ENCODE measurements at regions not wholly inside any gene's neighbourhood (a gene's known extent, or its start where the extent isn't known, plus 50 kb on each side); places are given as distances from the start of the nearest gene placed in this dataset.

GRCh38 chr21:15229390-15229789 lies 164.6 kb upstream of the NRIP1 start (continued):
- TF ChIP-seq, protein P1, sequence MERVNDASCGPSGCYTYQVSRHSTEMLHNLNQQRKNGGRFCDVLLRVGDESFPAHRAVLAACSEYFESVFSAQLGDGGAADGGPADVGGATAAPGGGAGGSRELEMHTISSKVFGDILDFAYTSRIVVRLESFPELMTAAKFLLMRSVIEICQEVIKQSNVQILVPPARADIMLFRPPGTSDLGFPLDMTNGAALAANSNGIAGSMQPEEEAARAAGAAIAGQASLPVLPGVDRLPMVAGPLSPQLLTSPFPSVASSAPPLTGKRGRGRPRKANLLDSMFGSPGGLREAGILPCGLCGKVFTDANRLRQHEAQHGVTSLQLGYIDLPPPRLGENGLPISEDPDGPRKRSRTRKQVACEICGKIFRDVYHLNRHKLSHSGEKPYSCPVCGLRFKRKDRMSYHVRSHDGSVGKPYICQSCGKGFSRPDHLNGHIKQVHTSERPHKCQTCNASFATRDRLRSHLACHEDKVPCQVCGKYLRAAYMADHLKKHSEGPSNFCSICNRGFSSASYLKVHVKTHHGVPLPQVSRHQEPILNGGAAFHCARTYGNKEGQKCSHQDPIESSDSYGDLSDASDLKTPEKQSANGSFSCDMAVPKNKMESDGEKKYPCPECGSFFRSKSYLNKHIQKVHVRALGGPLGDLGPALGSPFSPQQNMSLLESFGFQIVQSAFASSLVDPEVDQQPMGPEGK (CRISPR knock-in tag; IDR thresholded peaks at IDR 0.05; ENCODE audit: borderline replicate concordance) = no peak
- TF ChIP-seq, protein P2, sequence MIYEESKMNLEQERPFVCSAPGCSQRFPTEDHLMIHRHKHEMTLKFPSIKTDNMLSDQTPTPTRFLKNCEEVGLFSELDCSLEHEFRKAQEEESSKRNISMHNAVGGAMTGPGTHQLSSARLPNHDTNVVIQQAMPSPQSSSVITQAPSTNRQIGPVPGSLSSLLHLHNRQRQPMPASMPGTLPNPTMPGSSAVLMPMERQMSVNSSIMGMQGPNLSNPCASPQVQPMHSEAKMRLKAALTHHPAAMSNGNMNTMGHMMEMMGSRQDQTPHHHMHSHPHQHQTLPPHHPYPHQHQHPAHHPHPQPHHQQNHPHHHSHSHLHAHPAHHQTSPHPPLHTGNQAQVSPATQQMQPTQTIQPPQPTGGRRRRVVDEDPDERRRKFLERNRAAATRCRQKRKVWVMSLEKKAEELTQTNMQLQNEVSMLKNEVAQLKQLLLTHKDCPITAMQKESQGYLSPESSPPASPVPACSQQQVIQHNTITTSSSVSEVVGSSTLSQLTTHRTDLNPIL (CRISPR knock-in tag; IDR thresholded peaks at IDR 0.05; ENCODE audit: low read depth) = no peak
- no peak for TF ChIP-seq SNAI2 (CRISPR knock-in tag; IDR thresholded peaks at IDR 0.05)
- TF ChIP-seq CSDC2 (CRISPR knock-in tag; IDR thresholded peaks at IDR 0.05) = no peak

DNA sequence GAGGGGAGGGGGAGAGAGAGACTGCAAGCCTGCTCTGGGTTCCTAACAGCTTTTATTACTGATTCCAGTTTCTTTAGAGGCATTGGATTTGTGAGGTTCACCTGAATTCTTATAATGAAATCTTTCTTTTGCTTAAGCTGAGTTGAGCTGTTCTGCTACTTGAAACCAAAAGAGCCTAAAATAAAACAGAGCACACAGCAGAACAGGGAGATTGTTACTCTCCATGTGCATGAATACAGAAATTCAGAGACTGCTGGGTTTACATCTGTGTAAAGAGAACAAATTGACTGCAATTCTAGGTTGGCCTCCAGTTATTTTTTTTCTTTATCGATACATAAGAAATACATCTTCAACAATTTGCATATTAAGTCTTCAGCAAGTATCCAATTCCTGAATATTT lies 168.8 kb upstream of the NRIP1 start:
- TF ChIP-seq TOX (CRISPR knock-in tag; IDR thresholded peaks at IDR 0.05; ENCODE audit: borderline replicate concordance) (no peak), GLIS3 (CRISPR knock-in tag; IDR thresholded peaks at IDR 0.05) (no peak), OSR1 (CRISPR knock-in tag; IDR thresholded peaks at IDR 0.05) (no peak), CSDC2 (CRISPR knock-in tag; IDR thresholded peaks at IDR 0.05) (no peak), TCF4 (CRISPR knock-in tag; IDR thresholded peaks at IDR 0.05; ENCODE audit: borderline replicate concordance) (no peak), ZFP3 (CRISPR knock-in tag; IDR thresholded peaks at IDR 0.05) (no peak), POU6F1 (CRISPR knock-in tag; IDR thresholded peaks at IDR 0.05; ENCODE audit: borderline replicate concordance, low read depth) (no peak), PPARA (CRISPR knock-in tag; IDR thresholded peaks at IDR 0.05; ENCODE audit: borderline replicate concordance) (no peak), BACH2 (CRISPR knock-in tag; IDR thresholded peaks at IDR 0.05; ENCODE audit: borderline replicate concordance) (no peak), RARB (CRISPR knock-in tag; IDR thresholded peaks at IDR 0.05) (no peak), ZFP30 (CRISPR knock-in tag; IDR thresholded peaks at IDR 0.05) (no peak), SNAI2 (CRISPR knock-in tag; IDR thresholded peaks at IDR 0.05) (no peak), ZNF8 (CRISPR knock-in tag; IDR thresholded peaks at IDR 0.05) (no peak), ESRRG (CRISPR knock-in tag; IDR thresholded peaks at IDR 0.05) (no peak)
- TF ChIP-seq, protein P1 (CRISPR knock-in tag; IDR thresholded peaks at IDR 0.05; ENCODE audit: borderline replicate concordance) = no peak
- TF ChIP-seq, protein P3, sequence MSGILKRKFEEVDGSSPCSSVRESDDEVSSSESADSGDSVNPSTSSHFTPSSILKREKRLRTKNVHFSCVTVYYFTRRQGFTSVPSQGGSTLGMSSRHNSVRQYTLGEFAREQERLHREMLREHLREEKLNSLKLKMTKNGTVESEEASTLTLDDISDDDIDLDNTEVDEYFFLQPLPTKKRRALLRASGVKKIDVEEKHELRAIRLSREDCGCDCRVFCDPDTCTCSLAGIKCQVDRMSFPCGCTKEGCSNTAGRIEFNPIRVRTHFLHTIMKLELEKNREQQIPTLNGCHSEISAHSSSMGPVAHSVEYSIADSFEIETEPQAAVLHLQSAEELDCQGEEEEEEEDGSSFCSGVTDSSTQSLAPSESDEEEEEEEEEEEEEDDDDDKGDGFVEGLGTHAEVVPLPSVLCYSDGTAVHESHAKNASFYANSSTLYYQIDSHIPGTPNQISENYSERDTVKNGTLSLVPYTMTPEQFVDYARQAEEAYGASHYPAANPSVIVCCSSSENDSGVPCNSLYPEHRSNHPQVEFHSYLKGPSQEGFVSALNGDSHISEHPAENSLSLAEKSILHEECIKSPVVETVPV (CRISPR knock-in tag; IDR thresholded peaks at IDR 0.05) = no peak
- TF ChIP-seq, protein P2 (CRISPR knock-in tag; IDR thresholded peaks at IDR 0.05; ENCODE audit: low read depth) = no peak
- TF ChIP-seq, protein P4, sequence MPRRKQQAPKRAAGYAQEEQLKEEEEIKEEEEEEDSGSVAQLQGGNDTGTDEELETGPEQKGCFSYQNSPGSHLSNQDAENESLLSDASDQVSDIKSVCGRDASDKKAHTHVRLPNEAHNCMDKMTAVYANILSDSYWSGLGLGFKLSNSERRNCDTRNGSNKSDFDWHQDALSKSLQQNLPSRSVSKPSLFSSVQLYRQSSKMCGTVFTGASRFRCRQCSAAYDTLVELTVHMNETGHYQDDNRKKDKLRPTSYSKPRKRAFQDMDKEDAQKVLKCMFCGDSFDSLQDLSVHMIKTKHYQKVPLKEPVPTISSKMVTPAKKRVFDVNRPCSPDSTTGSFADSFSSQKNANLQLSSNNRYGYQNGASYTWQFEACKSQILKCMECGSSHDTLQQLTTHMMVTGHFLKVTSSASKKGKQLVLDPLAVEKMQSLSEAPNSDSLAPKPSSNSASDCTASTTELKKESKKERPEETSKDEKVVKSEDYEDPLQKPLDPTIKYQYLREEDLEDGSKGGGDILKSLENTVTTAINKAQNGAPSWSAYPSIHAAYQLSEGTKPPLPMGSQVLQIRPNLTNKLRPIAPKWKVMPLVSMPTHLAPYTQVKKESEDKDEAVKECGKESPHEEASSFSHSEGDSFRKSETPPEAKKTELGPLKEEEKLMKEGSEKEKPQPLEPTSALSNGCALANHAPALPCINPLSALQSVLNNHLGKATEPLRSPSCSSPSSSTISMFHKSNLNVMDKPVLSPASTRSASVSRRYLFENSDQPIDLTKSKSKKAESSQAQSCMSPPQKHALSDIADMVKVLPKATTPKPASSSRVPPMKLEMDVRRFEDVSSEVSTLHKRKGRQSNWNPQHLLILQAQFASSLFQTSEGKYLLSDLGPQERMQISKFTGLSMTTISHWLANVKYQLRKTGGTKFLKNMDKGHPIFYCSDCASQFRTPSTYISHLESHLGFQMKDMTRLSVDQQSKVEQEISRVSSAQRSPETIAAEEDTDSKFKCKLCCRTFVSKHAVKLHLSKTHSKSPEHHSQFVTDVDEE (CRISPR knock-in tag; IDR thresholded peaks at IDR 0.05) = no peak
- no peak for ATAC-seq

Measured in SK-N-SH treated with all-trans-retinoic acid at 6 μM for 48 hours (cell line).